ENCODE measurements at regions not wholly inside any gene's neighbourhood (a gene's known extent, or its start where the extent isn't known, plus 50 kb on each side); places are given as distances from the start of the nearest gene placed in this dataset.

GRCh38 chr9:82784589-82784988 is 278.4 kb downstream of the RASEF start:
- Histone ChIP-seq H4K8ac (replicated peaks; ENCODE audit: insufficient read length, low read depth, low read length) (no peak overlapping the region), H3K4me2 (ENCODE audit: insufficient read depth, insufficient read length, low read length) (no peak overlapping the region), H3K79me1 (ENCODE audit: insufficient read depth, low read depth, low read length, poor library complexity, severe bottlenecking) (no peaks in the 10 kb centered on the region), H3K27me3 (ENCODE audit: insufficient read depth, low read length) (no peaks in the 10 kb centered on the region), H2BK120ac (ENCODE audit: low read depth, low read length, poor library complexity, severe bottlenecking) (no peak overlapping the region), H2AK5ac (ENCODE audit: insufficient read length, low read length) (no peak overlapping the region), H3K9ac (ENCODE audit: extremely low read depth, insufficient read length, low read length) (no peak overlapping the region), H3K4me1 (ENCODE audit: insufficient read depth, low read length) (no peaks in the 10 kb centered on the region), H3K56ac (ENCODE audit: insufficient read length, low read depth, low read length) (no peak overlapping the region), H2BK12ac (ENCODE audit: insufficient read length, low read depth, low read length) (no peak overlapping the region), H3K18ac (ENCODE audit: insufficient read length, low read depth, low read length) (no peak overlapping the region), H4K91ac (ENCODE audit: insufficient read length, low read depth, low read length) (no peak overlapping the region), H2BK5ac (ENCODE audit: insufficient read length, low read length) (no peak overlapping the region), H2BK20ac (ENCODE audit: low read depth, low read length, poor library complexity, severe bottlenecking) (no peak overlapping the region), H3K23ac (ENCODE audit: insufficient read length, low read depth, low read length) (no peak overlapping the region), H3T11ph (ENCODE audit: low read length) (no peak overlapping the region), H3K4ac (ENCODE audit: low read depth, low read length) (no peak overlapping the region), H4K5ac (ENCODE audit: insufficient read length, low read depth, low read length) (no peak overlapping the region), H3K23me2 (ENCODE audit: insufficient read length, low read depth, low read length, poor library complexity, severe bottlenecking) (no peaks in the 10 kb centered on the region), H2BK15ac (ENCODE audit: low read depth, low read length) (no peak overlapping the region), H3K14ac (ENCODE audit: insufficient read depth, low read length) (no peak overlapping the region), H3K9me3 (ENCODE audit: control insufficient read depth, low read depth, low read length) (no peaks in the 10 kb centered on the region), H3K79me2 (ENCODE audit: insufficient read depth, low read length) (no peaks in the 10 kb centered on the region), H4K20me1 (ENCODE audit: control insufficient read depth, insufficient read depth, insufficient read length) (no peaks in the 10 kb centered on the region), H2AFZ (ENCODE audit: low read length) (no peak overlapping the region), H3K27ac (ENCODE audit: insufficient read length, low read depth, low read length) (no peak overlapping the region)
- H3K4me3 Mint-ChIP-seq = no peak overlapping the region
- peaks cover 2 to 5% (median 4%) of the 10 kb centered on the region in 3 experiments; a peak in 5 of 7 replicates for H3K36me3 Mint-ChIP-seq (ENCODE audit: insufficient read depth in 1 of 3, low read depth in 3 of 3)
- no peaks in the 10 kb centered on the region; a peak in 1 of 4 replicates for H3K4me1 Mint-ChIP-seq
- no peaks in the 10 kb centered on the region; the same call in 1 of the 2 replicates for H3K27me3 Mint-ChIP-seq (ENCODE audit: low read depth)
- H3K27ac Mint-ChIP-seq = no peak overlapping the region
- no CpG with 5 or more reads among the region's 1 CpG for WGBS (ENCODE audit: extremely low coverage, insufficient read length, low lambda C conversion rate)
- no peak for TF ChIP-seq CTCF (conservative IDR thresholded peaks at IDR 0.05)
- peaks cover 3 to 4% of the 10 kb centered on the region in 2 experiments; a peak in 3 of 5 replicates for H3K9me3 Mint-ChIP-seq
- DNase-seq = no peak
